H1 (cell line): ENCODE measurements at regions not wholly inside any gene's neighbourhood (a gene's known extent, or its start where the extent isn't known, plus 50 kb on each side); places are given as distances from the start of the nearest gene placed in this dataset.

Experiments
- CTCF ChIA-PET: fragments of 300-600 bp; sonication (Branson Sonifier 250); formaldehyde crosslinking; loops from one replicate; lab custom pipeline; 2021; ENCODE audit not compliant: partially characterized antibody; lab: Charles Lee
- POLR2A ChIA-PET: fragments of 300-600 bp; sonication (Branson Sonifier 250); formaldehyde crosslinking; loops from one replicate; lab custom pipeline; 2021; ENCODE audit warnings: inconsistent platforms; ENCODE audit not compliant: partially characterized antibody; lab: Charles Lee
- DNase-seq, 2 experiments: peaks; one replicate each; pipeline versions ENCODE4 v3.0.0 to v3.0.0-alpha.2; 2010 to 2022; ENCODE audit warnings: low spot score in 2 of 2, low read depth in 1 of 2, mixed read lengths in 1 of 2
- FAIRE-seq: peaks from 2 replicates; lab custom pipeline; 2011; peaks lifted over from hg19 to GRCh38; lab: Jason Lieb, UNC
- H2AFZ ChIP-seq: 2 replicates; pipeline ENCODE4 v1.8.1; 2012; ENCODE audit warnings: low read length, inconsistent platforms
- H2AK5ac ChIP-seq: 2 replicates; pipeline ENCODE4 v1.6.1; 2013; ENCODE audit warnings: low read depth, low read length
- H2BK120ac ChIP-seq: replicated peaks from 2 replicates; pipeline ENCODE3; 2013; ENCODE audit warnings: low read depth, low read length, inconsistent platforms
- H2BK12ac ChIP-seq: 2 replicates; pipeline ENCODE4 v1.6.1; 2013; ENCODE audit warnings: low read depth, low read length
- H2BK15ac ChIP-seq: 2 replicates; pipeline ENCODE4 v1.6.1; 2013; ENCODE audit warnings: low read length
- H2BK20ac ChIP-seq: 2 replicates; pipeline ENCODE4 v1.6.1; 2013; ENCODE audit warnings: low read length
- H2BK5ac ChIP-seq: 2 replicates; pipeline ENCODE4 v1.6.1; 2013; ENCODE audit warnings: low read depth, low read length
- H3K14ac ChIP-seq: 2 replicates; pipeline ENCODE4 v1.6.1; 2013; ENCODE audit warnings: inconsistent platforms; ENCODE audit not compliant: insufficient read length
- H3K18ac ChIP-seq: 2 replicates; pipeline ENCODE4 v1.6.1; 2013; ENCODE audit warnings: low read length; ENCODE audit errors: extremely low read depth
- H3K23ac ChIP-seq: 2 replicates; pipeline ENCODE4 v1.6.1; 2013; ENCODE audit warnings: inconsistent platforms; ENCODE audit not compliant: insufficient read length
- H3K23me2 ChIP-seq: 2 replicates; pipeline ENCODE4 v1.6.1; 2013; ENCODE audit warnings: low read depth, low read length
- H3K27ac ChIP-seq: 2 replicates; pipeline ENCODE4 v1.6.1; 2011; ENCODE audit warnings: low read depth, low read length, inconsistent platforms
- H3K27me3 ChIP-seq, 4 experiments: replicated peaks in 1 of 4; 1 replicate in 1 of 4; 2 replicates in 3 of 4; pipeline versions ENCODE4 v1.6.1 to v1.8.1; 2011 to 2013; ENCODE audit warnings: low read length in 3 of 4, mild to moderate bottlenecking in 3 of 4, inconsistent platforms in 2 of 4, mixed read lengths in 2 of 4, moderate library complexity in 1 of 4; ENCODE audit not compliant: control insufficient read depth in 3 of 4, insufficient read depth in 3 of 4; ENCODE audit errors: extremely low read depth in 1 of 4
- H3K36me3 ChIP-seq, 4 experiments: 2 replicates each; pipeline versions ENCODE4 v1.6.1 to v1.8.1; 2011 to 2013; ENCODE audit warnings: mild to moderate bottlenecking in 4 of 4, low read length in 3 of 4, moderate library complexity in 2 of 4, control low read depth in 1 of 4, inconsistent platforms in 1 of 4; ENCODE audit not compliant: insufficient read depth in 4 of 4, control insufficient read depth in 2 of 4
- H3K4ac ChIP-seq: replicated peaks from 2 replicates; pipeline ENCODE3; 2013; ENCODE audit warnings: low read length, low read depth, mixed read lengths, inconsistent platforms; ENCODE audit not compliant: insufficient read length
- H3K4me1 ChIP-seq, 4 experiments: replicated peaks in 1 of 4; 1 replicate in 1 of 4; 2 replicates in 3 of 4; pipeline versions ENCODE4 v1.6.1 to v1.8.1; 2011 to 2013; ENCODE audit warnings: low read length in 3 of 4, inconsistent platforms in 2 of 4, mixed read lengths in 1 of 4; ENCODE audit not compliant: insufficient read depth in 4 of 4, control insufficient read depth in 3 of 4
- H3K4me2 ChIP-seq, 2 experiments: 2 replicates each; pipeline versions ENCODE4 v1.6.1 to v1.8.1; 2011 to 2013; ENCODE audit warnings: low read depth in 2 of 2, low read length in 2 of 2, control low read depth in 1 of 2, inconsistent platforms in 1 of 2, mild to moderate bottlenecking in 1 of 2; ENCODE audit not compliant: insufficient read depth in 1 of 2
- H3K4me3 ChIP-seq, 4 experiments: fragments of 200-600, 300-600 bp in 1 of 4; sonication (generic), shearing (Covaris generic), sonication (Bioruptor Twin) in 1 of 4; 2 replicates each; pipeline versions ENCODE4 v1.5.1 to v1.8.1; 2011 to 2016; ENCODE audit warnings: low read length in 4 of 4, low read depth in 3 of 4, control low read depth in 2 of 4, inconsistent platforms in 2 of 4, mild to moderate bottlenecking in 2 of 4, mixed read lengths in 1 of 4, moderate library complexity in 1 of 4; ENCODE audit not compliant: insufficient read depth in 2 of 4; ENCODE audit errors: extremely low read depth in 1 of 4
- H3K56ac ChIP-seq: replicated peaks from 2 replicates; pipeline ENCODE3; 2013; ENCODE audit warnings: low read depth, mild to moderate bottlenecking, mixed read lengths, low read length, inconsistent platforms; ENCODE audit not compliant: insufficient read length
- H3K79me1 ChIP-seq: 2 replicates; pipeline ENCODE4 v1.6.1; 2013; ENCODE audit warnings: low read depth, low read length, control low read depth
- H3K79me2 ChIP-seq, 2 experiments: 2 replicates each; pipeline versions ENCODE4 v1.6.1 to v1.8.1; 2012 to 2013; ENCODE audit warnings: low read length in 2 of 2, mild to moderate bottlenecking in 2 of 2, inconsistent platforms in 1 of 2; ENCODE audit not compliant: insufficient read depth in 2 of 2, control insufficient read depth in 1 of 2
- H3K9ac ChIP-seq, 4 experiments: replicated peaks in 1 of 4; 1 replicate in 1 of 4; 2 replicates in 3 of 4; pipeline versions ENCODE4 v1.6.1 to v1.8.1; 2011 to 2013; ENCODE audit warnings: low read depth in 3 of 4, low read length in 3 of 4, control low read depth in 2 of 4, mild to moderate bottlenecking in 2 of 4, moderate library complexity in 2 of 4, inconsistent platforms in 1 of 4; ENCODE audit errors: extremely low read depth in 1 of 4
- H3K9me3 ChIP-seq, 2 experiments: 2 replicates each; pipeline versions ENCODE4 v1.6.1 to v1.8.1; 2012 to 2013; ENCODE audit warnings: mild to moderate bottlenecking in 2 of 2, moderate library complexity in 2 of 2, control low read depth in 1 of 2, inconsistent platforms in 1 of 2, low read depth in 1 of 2, low read length in 1 of 2, mixed read lengths in 1 of 2; ENCODE audit not compliant: insufficient read depth in 2 of 2
- H4K20me1 ChIP-seq, 2 experiments: replicated peaks in 1 of 2; 2 replicates each; pipeline versions ENCODE3 to v1.8.1; 2011 to 2013; ENCODE audit warnings: inconsistent platforms in 2 of 2, low read length in 2 of 2, mild to moderate bottlenecking in 1 of 2; ENCODE audit not compliant: insufficient read depth in 2 of 2, control insufficient read depth in 1 of 2
- H4K5ac ChIP-seq: 2 replicates; pipeline ENCODE4 v1.6.1; 2013; ENCODE audit warnings: low read length, low read depth, mixed read lengths, inconsistent platforms; ENCODE audit not compliant: insufficient read length
- H4K8ac ChIP-seq: 2 replicates; pipeline ENCODE4 v1.8.0; 2013; ENCODE audit warnings: mild to moderate bottlenecking, moderate library complexity, low read length, inconsistent platforms; ENCODE audit not compliant: insufficient read depth; ENCODE audit errors: extremely low read depth
- H4K91ac ChIP-seq: replicated peaks from 2 replicates; pipeline ENCODE3; 2013; ENCODE audit warnings: low read length, mixed read lengths, inconsistent platforms; ENCODE audit not compliant: insufficient read length
- BACH1 ChIP-seq: IDR thresholded peaks from 2 replicates; pipeline ENCODE4 v1.6.1; 2012; ENCODE audit warnings: low read length, improper control_type of control experiment
- JUND ChIP-seq: IDR thresholded peaks from 2 replicates; pipeline ENCODE4 v1.6.1; 2011; ENCODE audit warnings: mild to moderate bottlenecking, improper control_type of control experiment, low read length
- WGBS, 2 experiments: shearing (Covaris generic) in 1 of 2; methylation state at CpG; one replicate each; pipeline versions ENCODE4 v1.1.6 to v1.1.7; 2013 to 2015; ENCODE audit warnings: low lambda C conversion rate in 2 of 2, mixed read lengths in 2 of 2, inconsistent platforms in 1 of 2, low coverage in 1 of 2, missing lambda C conversion rate in 1 of 2; ENCODE audit not compliant: insufficient replicate concordance in 2 of 2, insufficient coverage in 1 of 2, insufficient read length in 1 of 2; ENCODE audit errors: extremely low coverage in 1 of 2, missing lambda C conversion rate in 1 of 2; 5-methylcytosine and 5-hydroxymethylcytosine counted together

- no peak for DNase-seq
- TF ChIP-seq JUND (no peak), BACH1 (0 out of 2 replicates have a peak, but pooled peaks have one; percentile 14)
- ChIA-PET CTCF (interaction anchor here (0.6 kb wide), 1 partner anchor 230 kb away, joined by 3 read pairs; no protein-coding TSS in a partner anchor), POLR2A (interaction anchor here (0.9 kb wide), 1 partner anchor 25 kb away, joined by 3 read pairs; no protein-coding TSS in a partner anchor)
- H3K4me2 ChIP-seq, result no peak overlapping the region
- no peak overlapping the region for H2BK20ac ChIP-seq
- no peak overlapping the region for H3K27ac ChIP-seq
- FAIRE-seq, result no peak
- no peaks in the 10 kb centered on the region for H4K20me1 ChIP-seq
- H3K18ac ChIP-seq, result no peak overlapping the region
- H3K56ac ChIP-seq, result no peak overlapping the region
- H2BK120ac ChIP-seq, result no peak overlapping the region
- no peak overlapping the region for H4K91ac ChIP-seq
- no peak overlapping the region for H3K4ac ChIP-seq
- H3K4me1 ChIP-seq, result no peaks in the 10 kb centered on the region
- no peaks in the 10 kb centered on the region for H3K36me3 ChIP-seq
- H3K23me2 ChIP-seq, result no peaks in the 10 kb centered on the region
- no peak overlapping the region for H2BK5ac ChIP-seq
- no peak overlapping the region for H4K8ac ChIP-seq
- H3K9ac ChIP-seq, result no peak overlapping the region
- 86% methylated on average over 1 of the region's 1 CpG; no CpG with 5 or more reads in 1 of the 2 experiments for WGBS, 2 experiments
- no peak overlapping the region for H3K14ac ChIP-seq
- no peaks in the 10 kb centered on the region for H3K79me2 ChIP-seq
- H2AK5ac ChIP-seq, result no peak overlapping the region
- no peak overlapping the region for H2BK15ac ChIP-seq
- H3K23ac ChIP-seq, result no peak overlapping the region
- no peak overlapping the region for H2AFZ ChIP-seq
- H2BK12ac ChIP-seq, result no peak overlapping the region
- no peaks in the 10 kb centered on the region for H3K9me3 ChIP-seq
- no peaks in the 10 kb centered on the region for H3K27me3 ChIP-seq
- H3K4me3 ChIP-seq, result no peak overlapping the region
- H4K5ac ChIP-seq, result no peak overlapping the region
- no peaks in the 10 kb centered on the region for H3K79me1 ChIP-seq
These were observed 333.0 kb upstream of the C16orf82 start for GRCh38 chr16:26733710-26734109.
